Activated B cell treated with CpG ODN at 0.5 μM for 24 hours (primary cell): ENCODE measurements at regions not wholly inside any gene's neighbourhood (a gene's known extent, or its start where the extent isn't known, plus 50 kb on each side); places are given as distances from the start of the nearest gene placed in this dataset.

Experiments used
- ATAC-seq: fragments of 200-7000 bp; cut with Tn5 transposase; one replicate; pipeline ENCODE4 v1.10.0; 2021; ENCODE audit warnings: low read depth, mild to moderate bottlenecking, moderate library complexity
- CTCF ChIA-PET: fragments of 350-600 bp; sonication (Branson Sonifier 250); formaldehyde crosslinking; loops from one replicate; lab custom pipeline; 2021; ENCODE audit warnings: antibody characterized with exemption; lab: Charles Lee
- POLR2A ChIA-PET: fragments of 350-600 bp; sonication (Branson Sonifier 250); formaldehyde crosslinking; loops from one replicate; lab custom pipeline; 2021; ENCODE audit warnings: antibody characterized with exemption; lab: Charles Lee
- DNase-seq: peaks from one replicate; pipeline ENCODE4 v3.0.0; 2022
- H3K27ac Mint-ChIP-seq: one replicate; pipeline ENCODE4 v1.8.0; 2020; ENCODE audit warnings: mixed read lengths
- H3K27me3 Mint-ChIP-seq: one replicate; pipeline ENCODE4 v1.8.0; 2021; ENCODE audit warnings: mixed read lengths
- H3K36me3 Mint-ChIP-seq: one replicate; pipeline ENCODE4 v1.8.0; 2021; ENCODE audit warnings: low read depth, mixed read lengths
- H3K4me1 Mint-ChIP-seq: one replicate; pipeline ENCODE4 v1.8.0; 2021; ENCODE audit warnings: mixed read lengths
- H3K4me3 Mint-ChIP-seq: one replicate; pipeline ENCODE4 v1.8.0; 2020; ENCODE audit warnings: mild to moderate bottlenecking, mixed read lengths
- H3K9me3 Mint-ChIP-seq: one replicate; pipeline ENCODE4 v1.8.0; 2020; ENCODE audit warnings: mixed read lengths
- CTCF ChIP-seq: fragments of 200-600 bp; IDR thresholded peaks from one replicate; pipeline ENCODE4 v1.8.0; 2022; ENCODE audit warnings: antibody characterized with exemption, mild to moderate bottlenecking
- intact Hi-C: fragments of 100-400 bp; cut with micrococcal nuclease; formaldehyde crosslinking; loops from one replicate; pipeline ENCODE4 v1.15.1; 2024

DNA sequence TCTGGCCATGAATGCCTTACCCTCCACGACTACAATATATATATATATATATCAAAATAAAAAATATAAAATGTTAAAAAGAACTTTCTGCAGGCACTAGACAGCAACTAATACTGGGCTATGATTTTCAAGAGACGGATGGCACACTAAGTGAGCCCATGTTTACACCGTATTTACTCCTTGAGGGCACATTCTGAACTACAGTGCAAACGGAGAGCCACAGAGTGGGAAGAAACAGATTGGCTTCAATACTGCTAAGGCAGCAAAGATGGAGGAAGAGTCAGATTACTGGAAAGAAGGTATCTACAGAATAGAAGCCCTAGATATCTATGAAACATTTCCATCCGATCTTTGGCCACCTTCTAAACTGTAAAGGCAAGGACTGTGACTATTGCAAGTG, 330.3 kb downstream of the HTR1B start:
- POLR2A ChIA-PET, result no interaction called here
- CTCF ChIA-PET, result no interaction called here

DNA sequence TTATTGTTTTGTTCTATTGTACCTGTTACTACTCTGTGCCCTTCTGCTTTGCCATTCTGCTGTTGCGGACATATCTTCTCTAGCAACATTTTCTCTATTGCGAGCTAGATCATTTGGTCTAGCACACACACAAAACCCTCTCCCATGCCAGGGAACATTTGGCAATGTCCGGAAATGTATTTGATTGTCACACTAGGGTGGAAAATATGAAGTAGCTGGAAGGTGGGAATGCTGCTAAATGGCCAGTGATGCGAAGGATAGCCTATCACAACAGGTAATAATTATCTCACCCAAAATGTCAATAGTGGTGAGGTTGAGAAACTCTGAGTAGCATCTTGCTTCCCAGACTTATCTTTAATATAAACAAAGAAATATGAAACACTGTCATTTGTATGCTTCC, 331.9 kb downstream of the HTR1B start:
- no peak overlapping the region for H3K4me3 Mint-ChIP-seq
- CTCF ChIA-PET, result no interaction called here

More for the DNA sequence above, 330.3 kb downstream of the HTR1B start:
- DNase-seq, result no peak
- ATAC-seq, result no peak
- Mint-ChIP-seq H3K9me3 (peaks cover 10% of the 10 kb centered on the region), H3K4me3 (no peak overlapping the region), H3K4me1 (no peaks in the 10 kb centered on the region), H3K36me3 (no peaks in the 10 kb centered on the region), H3K27ac (no peak overlapping the region), H3K27me3 (no peaks in the 10 kb centered on the region)
- intact Hi-C loops, result no loop called here
- no peak for TF ChIP-seq CTCF

DNA sequence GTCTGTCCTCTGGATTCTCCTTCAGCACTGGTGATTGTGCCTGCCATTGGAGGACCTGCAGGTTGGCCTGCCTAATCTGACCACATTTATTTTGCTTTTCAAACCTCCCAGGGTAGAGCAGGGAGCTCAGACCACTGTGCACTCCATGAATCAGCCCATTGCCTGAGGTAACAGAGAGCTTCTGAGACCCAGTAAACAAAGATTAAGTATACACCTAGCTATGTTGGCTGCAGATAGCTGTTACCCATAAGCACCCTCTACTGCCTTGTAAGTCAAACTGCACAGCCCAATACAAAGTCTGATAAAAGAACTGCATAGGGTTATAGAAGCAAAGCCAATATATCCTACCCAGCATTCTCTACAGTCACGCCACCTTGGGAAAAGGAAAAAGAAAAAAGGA, 338.7 kb downstream of the HTR1B start:
- TF ChIP-seq CTCF, result no peak
- intact Hi-C loops, result no loop called here
- ATAC-seq (no peak), DNase-seq (no peak)
- peaks cover 7% of the 10 kb centered on the region for H3K9me3 Mint-ChIP-seq
- no peaks in the 10 kb centered on the region for H3K4me1 Mint-ChIP-seq
- CTCF ChIA-PET, result no interaction called here
- no peak overlapping the region for H3K4me3 Mint-ChIP-seq
- no peak overlapping the region for H3K27ac Mint-ChIP-seq
- POLR2A ChIA-PET, result no interaction called here
- no peaks in the 10 kb centered on the region for H3K36me3 Mint-ChIP-seq
- H3K27me3 Mint-ChIP-seq, result no peaks in the 10 kb centered on the region

More for the DNA sequence above, 331.9 kb downstream of the HTR1B start:
- intact Hi-C loops, result no loop called here
- H3K4me1 Mint-ChIP-seq, result no peaks in the 10 kb centered on the region
- H3K27me3 Mint-ChIP-seq, result no peaks in the 10 kb centered on the region
- H3K9me3 Mint-ChIP-seq, result peaks cover 12% of the 10 kb centered on the region
- TF ChIP-seq CTCF, result no peak
- POLR2A ChIA-PET, result no interaction called here
- H3K27ac Mint-ChIP-seq, result no peak overlapping the region
- H3K36me3 Mint-ChIP-seq, result no peaks in the 10 kb centered on the region
- ATAC-seq (no peak), DNase-seq (no peak)

- no peak for TF ChIP-seq CTCF
- no peak for ATAC-seq
- Mint-ChIP-seq H3K9me3 (peaks cover 5% of the 10 kb centered on the region), H3K36me3 (no peaks in the 10 kb centered on the region), H3K4me3 (no peak overlapping the region), H3K27me3 (no peaks in the 10 kb centered on the region), H3K27ac (no peak overlapping the region), H3K4me1 (no peaks in the 10 kb centered on the region)
- POLR2A ChIA-PET, result no interaction called here
- DNase-seq, result no peak
- intact Hi-C loops, result no loop called here
- CTCF ChIA-PET, result no interaction called here
Measured at GRCh38 chr6:77123527-77123926, 339.8 kb downstream of the HTR1B start.

DNA sequence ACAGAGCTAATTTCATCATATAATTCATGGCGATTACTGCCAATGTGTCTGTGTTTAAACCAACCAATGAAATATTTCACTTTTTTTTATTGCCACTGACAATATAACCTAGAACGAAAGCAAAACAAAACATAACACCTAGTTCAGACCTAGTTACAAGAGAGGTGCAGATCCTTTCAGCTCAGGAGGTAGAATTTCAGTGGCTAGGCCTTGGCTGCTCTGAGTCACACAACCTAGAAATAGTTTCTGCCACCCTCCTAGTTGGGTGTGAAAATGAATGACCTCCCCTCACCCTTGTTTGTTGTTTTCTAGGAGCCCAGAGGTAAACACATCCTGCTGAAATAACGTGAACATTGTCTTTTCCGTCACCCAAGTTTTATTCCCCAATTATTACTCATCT, 356.3 kb downstream of the HTR1B start:
- H3K27ac Mint-ChIP-seq, result no peak overlapping the region
- ChIA-PET CTCF (no interaction called here), POLR2A (no interaction called here)
- no peak for DNase-seq
- no peaks in the 10 kb centered on the region for H3K4me1 Mint-ChIP-seq
- ATAC-seq, result no peak
- H3K27me3 Mint-ChIP-seq, result no peaks in the 10 kb centered on the region
- H3K4me3 Mint-ChIP-seq, result no peak overlapping the region
- no peaks in the 10 kb centered on the region for H3K36me3 Mint-ChIP-seq
- no peak for TF ChIP-seq CTCF
- intact Hi-C loops, result no loop called here
- peaks cover 5% of the 10 kb centered on the region for H3K9me3 Mint-ChIP-seq
